SK-N-SH (cell line): ENCODE measurements at regions not wholly inside any gene's neighbourhood (a gene's known extent, or its start where the extent isn't known, plus 50 kb on each side); places are given as distances from the start of the nearest gene placed in this dataset.

ENCODE experiments used
- CTCF ChIA-PET: fragments of 300-600, 350-600 bp; formaldehyde crosslinking; extraction: SDS; loops from one replicate; lab custom pipeline; 2021; lab: Yijun Ruan, JAX
- POLR2A ChIA-PET: fragments of 350-600 bp; sonication (Branson Sonifier 250); formaldehyde crosslinking; extraction: SDS; loops from one replicate; lab custom pipeline; 2020; ENCODE audit warnings: antibody characterized with exemption, inconsistent platforms; lab: Yijun Ruan, JAX
- DNase-seq: peaks from one replicate; pipeline ENCODE4 v3.0.0; 2012
- H2AFZ ChIP-seq: fragments of 200-600 bp; sonication (generic); 2 replicates; pipeline ENCODE4 v1.8.1; 2016; ENCODE audit warnings: antibody characterized with exemption, mild to moderate bottlenecking, low read depth
- H3F3A ChIP-seq: fragments of 200-600 bp; sonication (generic); replicated peaks from 2 replicates; pipeline ENCODE3; 2016; ENCODE audit warnings: antibody characterized with exemption, mild to moderate bottlenecking; ENCODE audit not compliant: insufficient read depth
- H3K27ac ChIP-seq, 2 experiments: fragments of 200-500 bp in 1 of 2; fragments of 200-600 bp in 1 of 2; sonication (Bioruptor generic) in 1 of 2; sonication (generic), shearing (Covaris generic) in 1 of 2; 2 replicates each; pipeline versions ENCODE4 v1.5.1 to v1.6.1; 2014 to 2016; ENCODE audit warnings: low read depth in 2 of 2, inconsistent platforms in 1 of 2, low read length in 1 of 2, mild to moderate bottlenecking in 1 of 2, mixed read lengths in 1 of 2
- H3K27me3 ChIP-seq: fragments of 200-600 bp; sonication (generic), shearing (Covaris generic); 2 replicates; pipeline ENCODE4 v1.6.1; 2016; ENCODE audit warnings: mixed run types; ENCODE audit not compliant: insufficient read depth
- H3K36me3 ChIP-seq, 2 experiments: fragments of 200-500 bp in 1 of 2; fragments of 200-600 bp in 1 of 2; sonication (Bioruptor generic) in 1 of 2; sonication (generic) in 1 of 2; replicated peaks in 1 of 2; 2 replicates each; pipeline versions ENCODE3 to v1.5.1; 2014 to 2016; ENCODE audit warnings: low read length in 1 of 2, mild to moderate bottlenecking in 1 of 2; ENCODE audit not compliant: insufficient read depth in 2 of 2, control insufficient read depth in 1 of 2
- H3K4me1 ChIP-seq, 2 experiments: fragments of 200-500 bp in 1 of 2; fragments of 200-600 bp in 1 of 2; sonication (Bioruptor generic) in 1 of 2; sonication (generic), shearing (Covaris generic) in 1 of 2; 2 replicates each; pipeline versions ENCODE4 v1.5.1 to v1.6.1; 2014 to 2016; ENCODE audit warnings: low read depth in 1 of 2, low read length in 1 of 2, mixed run types in 1 of 2; ENCODE audit not compliant: insufficient read depth in 2 of 2, control insufficient read depth in 1 of 2
- H3K4me2 ChIP-seq: fragments of 200-600 bp; sonication (generic), shearing (Covaris generic); 2 replicates; pipeline ENCODE4 v1.6.1; 2017; ENCODE audit warnings: mixed run types
- H3K4me3 ChIP-seq, 2 experiments: fragments of 200-500 bp in 1 of 2; fragments of 200-600 bp in 1 of 2; sonication (Bioruptor generic) in 1 of 2; sonication (generic), shearing (Covaris generic) in 1 of 2; 2 replicates each; pipeline versions ENCODE4 v1.5.1 to v1.8.1; 2014 to 2016; ENCODE audit warnings: low read depth in 2 of 2, inconsistent platforms in 1 of 2, low read length in 1 of 2, mild to moderate bottlenecking in 1 of 2, mixed read lengths in 1 of 2, moderate library complexity in 1 of 2
- H3K79me2 ChIP-seq: fragments of 200-600 bp; sonication (generic); 2 replicates; pipeline ENCODE4 v1.8.1; 2017; ENCODE audit warnings: mild to moderate bottlenecking; ENCODE audit not compliant: insufficient read depth
- H3K9ac ChIP-seq: fragments of 200-600 bp; sonication (generic); 2 replicates; pipeline ENCODE4 v1.6.1; 2017; ENCODE audit warnings: mixed run types
- H3K9me2 ChIP-seq: fragments of 200-600 bp; sonication (generic); 2 replicates; pipeline ENCODE4 v1.6.1; 2017; ENCODE audit warnings: mixed run types
- H3K9me3 ChIP-seq: fragments of 200-600 bp; sonication (generic); 2 replicates; pipeline ENCODE4 v1.6.1; 2017; ENCODE audit warnings: mixed run types, mild to moderate bottlenecking, moderate library complexity
- H4K20me1 ChIP-seq: fragments of 200-600 bp; sonication (generic); 2 replicates; pipeline ENCODE4 v1.6.1; 2017; ENCODE audit warnings: mild to moderate bottlenecking, mixed run types; ENCODE audit not compliant: insufficient read depth
- CTCF ChIP-seq: fragments of 200-600 bp; sonication (generic); IDR thresholded peaks from 2 replicates; pipeline ENCODE4 v1.6.1; 2017; ENCODE audit warnings: antibody characterized with exemption, mild to moderate bottlenecking, moderate library complexity
- ELF1 ChIP-seq: IDR thresholded peaks from 2 replicates; pipeline ENCODE4 v1.4.0; 2012
- FOXM1 ChIP-seq: IDR thresholded peaks from 2 replicates; pipeline ENCODE4 v1.4.0; 2012; ENCODE audit warnings: low read depth, mild to moderate bottlenecking
- GABPA ChIP-seq: IDR thresholded peaks from 2 replicates; pipeline ENCODE4 v1.4.0; 2012; ENCODE audit warnings: low read depth, mild to moderate bottlenecking
- IRF3 ChIP-seq: fragments of 150-350 bp; IDR thresholded peaks from 2 replicates; pipeline ENCODE4 v1.6.1; 2016; ENCODE audit warnings: mild to moderate bottlenecking, low read depth, low read length
- MAX ChIP-seq: IDR thresholded peaks from 2 replicates; pipeline ENCODE4 v1.4.0; 2012; ENCODE audit warnings: low read depth
- MEF2A ChIP-seq: IDR thresholded peaks from 2 replicates; pipeline ENCODE4 v1.4.0; 2012; ENCODE audit warnings: low read depth, borderline replicate concordance
- MXI1 ChIP-seq: IDR thresholded peaks from 2 replicates; pipeline ENCODE4 v1.6.1; 2012; ENCODE audit warnings: mild to moderate bottlenecking, low read depth, low read length, improper control_type of control experiment
- POLR2AphosphoS5 ChIP-seq: IDR thresholded peaks from 2 replicates; pipeline ENCODE4 v1.6.1; 2012; ENCODE audit warnings: low read depth, low read length
- RCOR1 ChIP-seq: fragments of 150-350 bp; IDR thresholded peaks from 2 replicates; pipeline ENCODE4 v1.6.1; 2017; ENCODE audit warnings: antibody characterized with exemption, low read length
- RFX5 ChIP-seq: IDR thresholded peaks from 2 replicates; pipeline ENCODE4 v1.6.1; 2012; ENCODE audit warnings: mild to moderate bottlenecking, improper control_type of control experiment, low read length
- RXRA ChIP-seq: IDR thresholded peaks from 2 replicates; pipeline ENCODE4 v1.4.0; 2012; ENCODE audit warnings: low read depth, mild to moderate bottlenecking, borderline replicate concordance
- SIN3A ChIP-seq: IDR thresholded peaks from 2 replicates; pipeline ENCODE4 v1.6.1; 2012; ENCODE audit warnings: low read depth, mild to moderate bottlenecking, low read length, moderate library complexity, borderline replicate concordance
- SMC3 ChIP-seq: IDR thresholded peaks from 2 replicates; pipeline ENCODE4 v1.6.1; 2012; ENCODE audit warnings: low read depth, low read length, improper control_type of control experiment
- YY1 ChIP-seq: IDR thresholded peaks from 2 replicates; pipeline ENCODE4 v1.4.0; 2012; ENCODE audit warnings: low read depth, mild to moderate bottlenecking
- ZBTB33 ChIP-seq: IDR thresholded peaks from 2 replicates; pipeline ENCODE4 v1.4.0; 2012; ENCODE audit warnings: low read depth, borderline replicate concordance

DNA sequence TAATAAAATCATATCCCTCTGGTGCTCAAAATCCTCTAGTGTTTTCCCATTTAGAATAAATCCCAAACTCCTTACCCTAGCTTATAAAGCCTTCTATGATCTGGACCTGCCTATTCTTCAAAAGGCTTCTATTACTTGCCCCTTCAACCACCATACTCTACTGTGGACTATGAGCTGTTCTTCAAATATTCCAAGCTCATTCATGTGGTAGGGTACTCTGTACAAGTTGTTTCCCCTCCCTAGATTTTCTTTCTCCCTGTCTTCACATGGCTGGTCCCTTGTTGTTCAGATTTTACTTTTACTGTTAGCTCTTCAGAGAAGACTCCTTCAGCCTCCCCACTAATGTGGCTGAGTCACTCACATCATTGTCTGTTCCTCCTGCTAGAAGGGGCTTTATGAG, 193.2 kb downstream of the OGFRL1 start:
- H3K4me1 ChIP-seq: peaks cover 0 to 30% of the 10 kb centered on the region in 2 experiments; a peak in 2 of 4 replicates
- no peak for TF ChIP-seq RXRA
- no peak for TF ChIP-seq SMC3
- no peak for TF ChIP-seq GABPA
- TF ChIP-seq MEF2A: no peak
- TF ChIP-seq CTCF: no peak
- no peak for TF ChIP-seq IRF3
- no peak for TF ChIP-seq ELF1
- no peak for TF ChIP-seq MAX
- TF ChIP-seq SIN3A: no peak
- TF ChIP-seq RCOR1: no peak
- TF ChIP-seq RFX5: no peak
- TF ChIP-seq ZBTB33: no peak
- no peak for TF ChIP-seq YY1
- TF ChIP-seq FOXM1: no peak
- no peak for TF ChIP-seq POLR2AphosphoS5
- TF ChIP-seq MXI1: no peak
- H3K79me2 ChIP-seq: no peaks in the 10 kb centered on the region
- no peak overlapping the region for H3K4me3 ChIP-seq
- H2AFZ ChIP-seq: no peak overlapping the region; the same call in 1 of the 2 replicates
- peaks cover 20% of the 10 kb centered on the region for H3F3A ChIP-seq
- no peak overlapping the region for H3K27ac ChIP-seq
- DNase-seq: no peak
- H3K36me3 ChIP-seq: no peaks in the 10 kb centered on the region
- no peaks in the 10 kb centered on the region for H3K9me3 ChIP-seq
- ChIA-PET CTCF (interaction anchor here (1.1 kb wide), 1 partner anchor 30 kb away, joined by 3 read pairs; no protein-coding TSS in a partner anchor), POLR2A (no interaction called here)
- H3K9ac ChIP-seq: no peak overlapping the region
- H3K27me3 ChIP-seq: no peaks in the 10 kb centered on the region
- no peaks in the 10 kb centered on the region for H4K20me1 ChIP-seq
- 0 out of 2 replicates have a peak overlapping the region, but pooled peaks have one; percentile 13 for H3K4me2 ChIP-seq
- H3K9me2 ChIP-seq: no peaks in the 10 kb centered on the region
